HG02798 (cell line): ENCODE measurements at regions not wholly inside any gene's neighbourhood (a gene's known extent, or its start where the extent isn't known, plus 50 kb on each side); places are given as distances from the start of the nearest gene placed in this dataset.
A peak's percentile ranks its signal among the peaks of the same experiment; 100 is the strongest.

Experiments
- ATAC-seq: cut with Tn5 transposase; IDR thresholded peaks from one replicate; pipeline ENCODE4 v1.9.1; 2021; ENCODE audit warnings: mild to moderate bottlenecking; ENCODE audit not compliant: unreplicated experiment, poor library complexity

- peak; percentile 79 for ATAC-seq
Measured at GRCh38 chr4:104930745-104931736, 215.6 kb upstream of the TET2 start.

DNA sequence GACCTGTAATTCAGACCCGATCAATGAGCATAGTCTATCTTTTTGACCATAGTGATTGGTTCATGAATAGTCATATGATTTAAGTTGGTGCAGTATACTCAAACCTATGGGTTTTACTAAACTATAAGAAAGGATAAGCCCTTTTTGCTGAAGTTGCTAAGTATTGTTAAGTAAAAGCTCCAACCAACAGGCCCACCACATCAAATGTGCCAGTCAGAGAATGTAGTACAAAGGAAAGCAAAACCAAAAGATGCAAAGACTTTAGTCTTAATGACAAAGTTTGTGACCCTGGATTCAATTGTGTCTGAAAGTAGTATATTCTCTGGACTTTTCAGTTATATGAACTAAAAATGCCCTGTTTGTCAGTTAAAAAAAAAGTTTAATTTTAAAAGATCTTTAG is 208.1 kb upstream of the TET2 start:
- ATAC-seq = no peak

GRCh38 chr4:104940927-104941326 is 205.7 kb upstream of the TET2 start:
- ATAC-seq = no peak

GRCh38 chr4:104941661-104942062 is 205.0 kb upstream of the TET2 start:
- peak; percentile 65 for ATAC-seq

- ATAC-seq = peak; percentile 72
Measured at GRCh38 chr4:104942990-104943743, 203.5 kb upstream of the TET2 start.

- no peak for ATAC-seq
Measured at GRCh38 chr4:104944596-104944995, 202.1 kb upstream of the TET2 start.

DNA sequence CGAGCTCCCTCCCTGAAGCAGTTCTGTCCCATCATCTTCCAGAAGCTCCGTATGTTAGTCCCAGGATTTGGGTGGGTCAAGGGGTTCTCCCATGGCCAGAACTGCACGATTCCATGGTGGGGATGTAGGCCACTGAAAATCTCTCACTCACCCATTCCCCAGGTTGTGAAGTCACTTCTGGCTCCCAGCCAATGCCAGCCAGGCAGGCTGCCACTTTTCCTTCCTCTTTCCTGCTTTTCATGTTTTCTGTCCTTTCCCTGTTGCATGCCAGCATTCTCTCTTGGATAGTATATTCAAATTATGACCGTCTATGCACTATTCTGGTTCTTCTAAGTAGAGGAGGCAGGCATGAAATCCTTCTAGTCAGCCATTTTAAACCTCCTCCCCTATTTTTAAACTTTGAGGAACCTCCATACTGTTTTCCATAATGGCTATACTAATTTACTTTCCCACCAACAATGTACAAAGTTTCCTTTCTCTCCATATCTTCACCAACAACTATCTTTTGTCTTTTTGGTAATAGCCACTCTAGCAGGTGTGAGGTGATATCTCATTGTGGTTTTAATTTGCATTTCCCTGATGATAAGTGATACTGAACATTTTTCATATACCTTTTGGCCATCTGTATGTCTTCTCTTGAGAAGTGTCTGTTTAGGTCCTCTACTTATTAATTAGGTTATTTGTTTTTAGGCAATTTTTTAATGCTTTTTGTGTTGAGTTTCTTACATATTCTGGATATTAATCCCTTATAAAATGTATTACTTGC is 182.1 kb upstream of the TET2 start:
- ATAC-seq = peak; percentile 60

DNA sequence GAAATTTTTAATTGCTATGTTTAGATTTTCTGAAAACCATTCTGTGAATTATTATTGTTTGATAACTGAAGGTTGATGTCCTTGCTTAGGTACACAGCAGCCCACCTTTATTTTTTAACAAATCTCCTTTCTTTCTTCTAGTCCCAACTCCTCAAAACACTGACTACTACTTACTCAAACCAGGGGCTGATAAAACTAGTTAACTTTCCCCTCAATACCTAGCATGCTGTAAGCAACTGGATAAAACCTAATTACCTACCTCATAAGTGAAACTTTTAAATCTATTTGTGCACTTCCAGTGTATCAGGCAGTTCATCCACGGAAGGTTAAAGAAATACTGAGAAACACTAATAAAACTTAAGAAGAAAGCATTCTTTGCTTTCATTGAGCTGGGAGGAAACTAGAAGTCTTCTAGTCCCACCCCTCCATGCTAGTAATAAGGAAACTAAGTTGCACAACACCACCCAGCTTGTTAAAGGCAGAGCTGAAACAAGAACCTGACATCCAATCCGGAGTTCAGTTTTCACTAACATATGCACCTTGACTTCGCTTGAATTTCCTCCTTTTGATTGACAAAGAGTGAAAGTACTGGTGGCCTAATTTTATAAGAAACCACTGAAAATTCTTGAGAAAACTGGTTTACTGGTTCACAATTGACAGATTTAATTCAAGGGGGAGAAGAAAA is 180.2 kb upstream of the TET2 start:
- peak; percentile 95 for ATAC-seq

DNA sequence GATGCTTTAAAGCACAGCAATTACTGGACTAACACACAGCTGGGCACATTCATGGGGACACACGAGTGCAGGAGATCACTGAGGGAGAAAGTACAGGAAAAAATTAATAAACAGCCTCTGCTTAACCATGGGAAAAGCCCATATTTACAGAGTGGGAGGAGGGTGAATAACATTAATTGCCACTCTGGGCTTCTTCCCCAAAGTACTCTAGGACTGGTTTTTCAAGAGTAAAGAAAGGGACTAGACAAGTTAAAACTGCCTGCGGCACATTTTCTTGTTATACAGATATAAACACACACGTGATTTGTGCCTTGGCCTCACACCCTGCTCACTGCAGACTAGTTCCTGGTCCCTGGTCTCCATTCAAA is 179.7 kb upstream of the TET2 start:
- ATAC-seq = peak; percentile 12

DNA sequence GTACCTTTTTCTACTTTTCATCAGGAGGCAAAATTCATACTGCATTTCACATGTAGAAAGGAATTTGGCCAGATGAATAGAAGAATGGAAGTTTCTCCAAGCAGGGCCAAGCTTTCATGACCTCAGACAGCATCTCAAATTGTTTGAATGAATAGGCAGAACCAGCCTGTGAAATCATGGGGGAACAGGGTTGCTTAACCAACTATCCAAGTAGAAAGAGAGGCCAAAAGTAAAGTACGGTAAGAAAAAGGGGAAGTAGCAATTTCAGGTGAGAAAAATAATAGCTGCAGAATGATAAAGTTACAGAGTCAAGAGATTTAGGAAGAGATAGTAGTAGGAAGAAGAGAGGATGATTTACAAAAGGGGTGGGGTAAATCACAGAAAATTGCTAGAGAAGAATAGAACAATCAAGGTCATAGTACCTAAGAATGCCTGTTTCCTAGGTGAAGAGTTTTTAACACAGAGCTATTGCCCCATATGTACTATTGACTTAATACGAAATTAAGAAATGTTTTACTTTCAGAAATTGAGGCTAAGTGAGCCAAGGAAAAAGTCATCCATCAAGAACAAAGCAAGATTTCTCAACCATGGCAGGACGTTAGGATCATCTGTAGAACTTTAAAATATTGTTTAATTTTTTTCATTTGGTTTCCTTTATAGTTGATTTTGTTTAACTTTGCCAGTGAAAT is 177.1 kb upstream of the TET2 start:
- ATAC-seq = no peak

DNA sequence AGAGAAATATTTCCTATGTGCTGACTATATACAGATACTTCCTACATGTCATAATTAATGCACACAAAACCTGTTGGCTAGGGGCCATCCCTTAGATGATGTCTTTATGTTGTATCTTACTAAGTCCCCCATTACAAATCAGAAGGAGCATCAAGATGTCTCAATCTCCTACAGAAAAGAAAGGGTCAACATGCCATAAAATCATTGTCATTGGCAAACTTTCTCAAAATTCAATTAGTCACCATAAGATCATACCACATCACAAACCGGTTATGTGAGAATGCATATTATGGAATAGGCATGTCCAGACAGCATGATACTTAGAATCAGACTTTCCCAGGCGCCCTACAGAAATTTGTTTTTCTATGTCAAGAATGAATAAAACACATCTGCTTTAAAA is 175.2 kb upstream of the TET2 start:
- ATAC-seq = no peak

GRCh38 chr4:104973708-104974107 is 173.0 kb upstream of the TET2 start:
- peak; percentile 55 for ATAC-seq

DNA sequence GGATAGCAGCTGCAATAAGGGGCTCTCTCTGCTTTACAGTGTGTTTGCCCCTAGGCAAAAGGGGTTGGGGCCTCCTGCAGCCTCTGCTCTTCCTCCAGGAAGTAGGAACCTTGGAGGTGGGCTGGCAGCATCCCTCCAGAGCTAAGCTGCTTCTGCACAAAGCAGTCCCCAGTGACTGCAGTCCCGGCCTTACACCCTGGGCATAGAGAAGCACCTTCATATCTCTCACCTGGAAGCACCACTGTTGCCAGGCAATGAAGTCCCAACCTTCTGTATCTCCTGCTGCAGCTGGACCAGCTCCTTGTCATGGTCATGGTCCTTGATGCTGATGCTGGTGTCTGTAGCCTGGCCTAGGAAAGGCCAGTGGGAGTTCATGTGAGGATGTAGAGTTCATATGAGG is 171.1 kb upstream of the TET2 start:
- ATAC-seq = no peak

- ATAC-seq = no peak
Measured at GRCh38 chr4:104976262-104976661, 170.4 kb upstream of the TET2 start.

GRCh38 chr4:104979083-104979760 is 167.5 kb upstream of the TET2 start:
- no peak for ATAC-seq

GRCh38 chr4:104983615-104984179 is 163.0 kb upstream of the TET2 start:
- ATAC-seq = no peak

DNA sequence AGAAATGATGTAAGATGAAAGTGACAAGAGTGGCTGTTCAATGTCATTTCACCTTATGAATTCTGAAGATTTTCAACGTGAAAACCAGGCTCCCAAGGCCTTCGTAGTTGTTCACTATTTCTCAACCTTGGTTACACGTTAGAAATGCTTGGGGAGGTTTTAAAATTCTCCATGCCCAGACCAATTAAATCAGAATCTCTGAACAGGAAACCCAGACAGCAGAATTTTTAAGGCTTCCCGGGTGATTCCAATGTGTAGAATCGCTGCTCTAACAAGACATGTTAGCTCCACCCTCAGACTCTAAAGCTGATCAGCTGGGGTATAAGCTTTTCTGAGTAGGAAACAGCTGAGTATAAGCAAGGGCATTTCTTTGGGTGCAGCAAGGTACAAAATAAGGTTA is 160.4 kb upstream of the TET2 start:
- ATAC-seq = no peak

- ATAC-seq = no peak
Measured at GRCh38 chr4:104989371-104989770, 157.3 kb upstream of the TET2 start.

- no peak for ATAC-seq
Measured at GRCh38 chr4:105002278-105002677, 144.4 kb upstream of the TET2 start.
